Activated CD8-positive, alpha-beta memory T cell treated with anti-CD3 and anti-CD28 coated beads for 36 hours (primary cell): ENCODE measurements at regions not wholly inside any gene's neighbourhood (a gene's known extent, or its start where the extent isn't known, plus 50 kb on each side); places are given as distances from the start of the nearest gene placed in this dataset.

ENCODE experiments used
- CTCF ChIA-PET: fragments of 350-600 bp; sonication (Branson Sonifier 250); formaldehyde crosslinking; loops from one replicate; lab custom pipeline; 2021; ENCODE audit warnings: antibody characterized with exemption; lab: Charles Lee
- POLR2A ChIA-PET: fragments of 350-600 bp; sonication (Branson Sonifier 250); formaldehyde crosslinking; loops from one replicate; lab custom pipeline; 2021; ENCODE audit warnings: antibody characterized with exemption; lab: Charles Lee

DNA sequence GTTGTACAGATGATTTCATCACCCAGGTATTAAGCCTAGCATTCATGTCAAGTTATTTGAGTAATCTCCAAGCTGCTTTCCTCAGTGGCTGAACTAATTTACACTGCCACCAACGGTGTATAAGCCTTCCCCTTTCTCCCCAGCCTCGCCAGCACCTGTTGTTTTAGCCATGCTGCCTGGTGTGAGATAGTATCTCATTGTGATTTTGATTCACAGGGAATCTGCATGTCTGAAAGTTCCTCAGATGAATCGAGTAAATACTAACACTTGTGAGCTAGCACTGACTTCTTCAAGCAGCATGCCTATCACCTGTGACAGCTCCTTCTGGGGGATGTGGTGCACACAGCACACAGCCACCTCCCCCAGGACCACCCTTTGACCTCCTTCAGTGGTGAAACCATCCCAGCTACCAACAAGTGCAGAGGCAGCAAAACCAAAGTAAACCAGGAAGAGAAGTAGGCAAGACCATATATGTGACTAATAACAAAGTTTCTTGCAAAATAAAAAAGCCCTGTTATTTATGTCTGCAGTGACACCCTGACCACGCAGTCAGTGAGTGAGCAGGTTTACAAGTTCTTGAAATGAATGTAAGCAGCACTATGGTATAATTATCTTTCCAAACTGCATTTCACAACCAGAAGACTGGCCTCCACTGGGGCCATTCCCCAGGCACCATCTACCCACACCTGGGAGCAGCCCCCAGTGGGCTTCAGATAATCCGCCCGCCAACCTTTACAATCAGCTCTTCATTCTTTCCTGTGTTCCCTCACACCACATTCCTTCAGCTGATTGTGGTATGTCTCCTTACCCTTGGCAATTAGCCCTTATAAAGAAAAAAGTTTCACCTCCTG lies 173.8 kb downstream of the ETS2 start:
- POLR2A ChIA-PET: no interaction called here
- CTCF ChIA-PET: no interaction called here

- ChIA-PET POLR2A (no interaction called here), CTCF (no interaction called here)
These were observed 171.2 kb downstream of the ETS2 start for GRCh38 chr21:38976900-38977299.

GRCh38 chr21:38973552-38973951 lies 167.8 kb downstream of the ETS2 start:
- CTCF ChIA-PET: no interaction called here

GRCh38 chr21:38972078-38972477 lies 166.3 kb downstream of the ETS2 start:
- CTCF ChIA-PET: no interaction called here

More at GRCh38 chr21:38973552-38973951, 167.8 kb downstream of the ETS2 start:
- POLR2A ChIA-PET: no interaction called here

GRCh38 chr21:38970765-38971164 lies 165.0 kb downstream of the ETS2 start:
- POLR2A ChIA-PET: no interaction called here
- CTCF ChIA-PET: no interaction called here

More at GRCh38 chr21:38972078-38972477, 166.3 kb downstream of the ETS2 start:
- POLR2A ChIA-PET: no interaction called here

DNA sequence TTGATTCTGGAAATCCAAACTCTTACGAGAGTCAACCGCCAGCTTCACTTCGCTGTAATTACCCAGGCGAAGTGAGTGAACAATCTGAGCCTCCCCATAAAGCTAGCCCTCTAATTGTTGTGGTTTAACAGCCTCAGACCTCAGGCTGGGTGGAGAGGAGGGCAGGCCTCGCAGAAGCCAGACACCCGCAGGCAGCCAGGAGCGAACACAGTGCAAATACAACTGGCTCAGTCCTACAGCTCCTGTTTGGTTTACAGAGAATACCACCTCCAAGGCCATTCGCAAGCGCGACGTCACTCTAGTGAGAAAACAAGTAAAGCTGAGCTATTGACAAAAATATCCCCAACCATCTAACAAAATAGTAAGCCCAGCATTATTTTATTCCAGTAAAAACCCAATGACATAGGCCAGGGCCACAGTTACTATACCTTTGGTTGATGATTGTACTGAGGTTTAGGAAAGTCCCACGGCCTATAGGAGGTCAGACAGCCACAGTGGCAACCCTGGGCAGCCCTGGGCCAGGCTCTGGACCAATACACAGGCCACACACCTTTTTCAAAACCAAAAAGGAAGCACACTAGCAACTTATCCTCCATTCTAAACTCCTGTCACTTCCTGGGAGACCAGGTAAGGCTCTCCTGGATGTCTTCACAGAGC lies 163.3 kb downstream of the ETS2 start:
- ChIA-PET POLR2A (no interaction called here), CTCF (no interaction called here)

DNA sequence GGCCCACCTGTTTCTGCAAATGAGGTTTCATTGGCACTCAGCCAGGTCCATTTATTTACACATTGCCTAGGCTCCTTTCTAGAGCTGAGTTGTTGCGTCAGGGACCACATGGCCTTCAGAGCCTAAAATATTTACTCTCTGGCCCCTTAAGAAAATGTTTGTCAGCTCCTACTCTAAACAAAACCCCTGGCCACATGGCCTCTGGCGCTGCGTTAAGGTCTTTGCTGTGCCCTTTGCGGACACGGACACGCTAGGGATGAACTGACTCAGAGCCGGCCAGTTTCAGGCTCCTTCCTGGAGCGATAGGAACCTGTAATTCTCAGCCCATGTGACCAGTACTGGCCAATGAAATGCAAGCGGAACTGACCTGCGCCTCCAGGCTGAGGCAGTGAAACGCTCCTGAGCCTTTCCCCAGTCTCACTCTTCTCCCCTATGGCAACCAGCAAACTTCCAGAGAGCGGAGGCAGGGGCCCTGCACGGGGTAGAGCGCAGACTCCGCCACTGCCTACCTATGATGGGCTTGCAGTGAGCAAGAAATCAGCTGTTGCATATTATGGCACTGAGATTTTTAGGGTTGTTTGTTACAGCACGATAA lies 160.3 kb downstream of the ETS2 start:
- POLR2A ChIA-PET: no interaction called here
- CTCF ChIA-PET: no interaction called here

DNA sequence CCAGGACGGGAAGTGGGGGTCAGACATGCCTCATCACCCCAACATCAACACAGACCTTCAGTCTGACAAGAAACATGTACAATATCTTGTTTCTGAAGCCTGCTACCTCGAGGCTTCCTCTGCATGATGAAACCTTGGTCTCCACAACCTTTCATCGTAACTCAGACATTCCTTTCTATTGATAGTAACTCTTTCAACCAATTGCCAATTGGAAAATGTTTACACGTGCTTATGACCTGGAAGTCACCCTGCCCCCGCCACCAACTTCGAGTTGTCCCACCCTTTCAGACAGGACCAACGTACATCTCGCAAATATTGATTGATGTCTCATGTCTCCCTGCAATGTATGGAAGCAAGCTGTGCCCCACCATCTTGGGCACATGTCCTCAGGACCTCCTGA lies 159.5 kb downstream of the ETS2 start:
- CTCF ChIA-PET: no interaction called here
- POLR2A ChIA-PET: no interaction called here

DNA sequence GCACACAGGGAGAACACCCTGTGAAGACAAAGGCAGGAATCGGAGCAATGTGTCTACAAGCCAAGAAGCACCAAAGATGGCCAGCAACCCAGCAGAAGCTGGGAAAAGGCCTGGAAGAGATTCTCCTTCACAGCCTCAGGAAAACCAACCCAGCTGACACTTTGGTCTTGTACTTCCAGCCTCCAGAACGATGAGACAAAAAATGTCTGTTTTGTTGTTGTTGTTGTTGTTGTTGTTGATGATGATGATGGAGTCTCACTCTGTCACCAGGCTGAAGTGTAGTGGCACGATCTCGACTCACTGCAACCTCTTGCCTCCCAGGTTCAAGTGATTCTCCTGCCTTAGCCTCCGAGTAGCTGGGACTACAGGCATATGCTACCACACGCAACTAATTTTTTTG lies 157.3 kb downstream of the ETS2 start:
- CTCF ChIA-PET: no interaction called here
- POLR2A ChIA-PET: no interaction called here

- CTCF ChIA-PET: no interaction called here
- POLR2A ChIA-PET: no interaction called here
These were observed 154.5 kb downstream of the ETS2 start for GRCh38 chr21:38960251-38960650.

GRCh38 chr21:38959692-38960061 lies 153.9 kb downstream of the ETS2 start:
- POLR2A ChIA-PET: no interaction called here
- CTCF ChIA-PET: no interaction called here

DNA sequence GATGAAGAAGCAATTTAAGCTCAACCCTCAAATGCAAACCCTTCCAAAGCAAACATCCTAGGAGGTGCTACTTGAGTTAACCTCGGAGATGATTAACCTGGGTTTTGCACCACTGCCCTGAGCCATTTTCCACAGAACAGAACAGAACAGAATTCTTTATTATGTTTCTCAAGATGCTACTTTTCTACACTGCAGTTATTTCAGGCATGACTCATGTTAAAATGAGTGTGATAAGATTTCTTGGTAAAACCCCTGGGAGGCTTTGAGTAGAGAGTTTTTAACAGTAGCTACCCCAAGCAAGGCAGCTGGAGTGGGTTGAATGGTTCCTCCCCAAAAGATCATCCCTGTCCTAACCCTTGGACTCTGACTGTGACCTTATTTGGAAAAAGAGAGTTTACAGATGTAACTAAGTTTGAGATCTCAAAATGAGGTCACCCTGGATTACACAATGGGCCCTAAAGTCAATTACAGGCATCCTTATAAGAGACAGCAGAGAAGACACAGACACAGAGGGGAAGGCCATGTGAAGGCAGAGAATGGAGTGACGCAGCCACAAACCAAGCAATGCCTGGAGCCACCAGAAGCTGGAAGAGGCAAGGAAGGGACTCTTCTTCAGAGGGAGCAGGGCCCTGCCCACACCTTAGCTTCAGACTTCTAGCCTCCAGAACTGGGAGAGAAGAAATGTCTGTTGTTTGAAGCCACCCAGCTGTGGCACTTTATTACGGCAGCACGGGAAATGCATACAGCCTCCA lies 153.4 kb downstream of the ETS2 start:
- POLR2A ChIA-PET: no interaction called here

DNA sequence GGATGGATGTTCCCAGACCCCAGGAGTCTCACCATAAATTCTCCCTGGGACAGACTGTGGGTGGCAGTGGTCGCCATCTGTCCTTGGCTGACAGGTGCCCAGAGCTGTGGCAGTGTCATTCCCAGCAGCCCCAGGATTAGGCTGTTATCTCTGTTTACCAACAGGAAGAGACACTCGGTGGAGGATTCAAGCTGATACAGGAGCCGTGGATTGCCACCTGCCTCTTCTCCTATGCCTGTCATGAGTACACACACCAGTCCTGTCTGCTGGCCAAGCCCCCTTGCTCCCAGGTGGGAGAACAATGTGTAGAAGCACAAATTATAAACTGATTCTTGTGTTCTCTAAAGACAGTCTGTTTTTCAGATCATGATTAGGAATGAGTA lies 152.6 kb downstream of the ETS2 start:
- POLR2A ChIA-PET: no interaction called here
- CTCF ChIA-PET: no interaction called here

More for the DNA sequence above, 153.4 kb downstream of the ETS2 start:
- CTCF ChIA-PET: no interaction called here

DNA sequence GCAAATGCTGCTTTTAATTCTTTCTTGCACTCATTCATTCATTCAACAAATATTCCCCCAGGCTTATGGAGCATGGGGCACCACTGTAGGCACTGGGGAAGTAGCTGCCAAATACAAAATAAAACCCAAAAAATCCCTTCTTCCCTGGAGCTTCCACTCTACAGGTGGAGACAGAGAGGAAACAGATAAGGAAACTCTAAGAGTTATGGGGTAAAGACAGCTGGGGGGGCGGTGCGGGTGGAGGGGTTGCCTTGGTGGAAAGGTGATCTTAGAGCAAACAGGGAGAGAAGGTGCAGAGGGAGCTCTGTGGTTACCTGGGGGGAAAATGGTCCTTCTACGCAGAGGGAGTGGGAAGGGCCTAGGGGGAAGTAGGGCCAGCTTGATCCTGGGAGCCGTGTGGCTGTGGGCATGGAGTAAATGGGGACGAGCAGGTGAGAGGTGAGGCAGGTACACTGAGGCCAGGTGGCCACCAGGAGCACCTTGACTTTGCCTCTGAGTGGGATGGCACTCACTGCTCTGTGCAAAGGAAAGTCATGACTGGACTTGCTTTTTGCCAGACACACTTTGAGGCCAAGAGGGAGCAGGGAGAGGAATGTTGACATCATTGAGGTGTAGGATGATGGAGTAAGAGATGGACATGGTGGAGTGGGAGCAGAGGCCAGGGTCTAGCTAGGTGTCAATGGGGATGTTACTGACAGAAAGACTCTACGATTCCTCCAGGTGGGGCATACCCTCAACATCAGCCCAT lies 152.0 kb downstream of the ETS2 start:
- POLR2A ChIA-PET: no interaction called here
- CTCF ChIA-PET: no interaction called here

GRCh38 chr21:38956856-38957571 lies 151.3 kb downstream of the ETS2 start:
- CTCF ChIA-PET: no interaction called here
- POLR2A ChIA-PET: interaction anchor here (0.5 kb wide), 1 partner anchor 539 kb away, joined by 3 read pairs; no protein-coding TSS in a partner anchor

- CTCF ChIA-PET: no interaction called here
- POLR2A ChIA-PET: interaction anchor here (0.5 kb wide), 1 partner anchor 538 kb away, joined by 3 read pairs; no protein-coding TSS in a partner anchor
These were observed 150.8 kb downstream of the ETS2 start for GRCh38 chr21:38956521-38956855.

GRCh38 chr21:38956007-38956406 lies 150.3 kb downstream of the ETS2 start:
- POLR2A ChIA-PET: no interaction called here
- CTCF ChIA-PET: no interaction called here

DNA sequence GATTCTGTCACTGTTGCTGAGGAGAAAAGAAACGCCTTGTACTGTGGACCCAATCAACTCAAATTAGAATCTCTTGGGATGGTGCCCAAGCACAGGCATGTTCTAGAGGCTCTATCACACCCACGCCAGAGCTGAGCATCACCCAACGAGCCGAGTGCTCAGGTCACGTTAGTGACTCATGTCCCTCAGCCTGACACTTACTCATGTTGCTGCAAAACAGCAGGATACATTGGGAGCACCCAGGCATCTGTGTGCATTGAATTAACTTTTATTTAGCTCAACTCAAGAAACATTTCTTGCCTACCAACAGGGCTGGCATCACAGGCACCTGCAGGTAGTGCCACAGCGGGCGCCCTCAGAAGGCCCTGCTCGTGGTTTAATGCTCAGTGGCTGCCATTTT lies 149.8 kb downstream of the ETS2 start:
- POLR2A ChIA-PET: no interaction called here
- CTCF ChIA-PET: no interaction called here

- ChIA-PET POLR2A (no interaction called here), CTCF (no interaction called here)
These were observed 148.9 kb downstream of the ETS2 start for GRCh38 chr21:38954588-38955004.
